Neural cell (in vitro differentiated cells): ENCODE measurements at regions not wholly inside any gene's neighbourhood (a gene's known extent, or its start where the extent isn't known, plus 50 kb on each side); places are given as distances from the start of the nearest gene placed in this dataset.

Experiments
- H2AFZ ChIP-seq: fragments of 200-600, 300-800 bp; sonication (generic), shearing (Covaris generic); 2 replicates; pipeline ENCODE4 v1.6.0; 2014; ENCODE audit warnings: low read depth, mild to moderate bottlenecking, antibody characterized with exemption, low read length, moderate library complexity
- H3F3A ChIP-seq: fragments of 200-600 bp; shearing (Covaris generic); 2 replicates; pipeline ENCODE4 v1.6.1; 2016; ENCODE audit warnings: mild to moderate bottlenecking, moderate library complexity, mixed read lengths, antibody characterized with exemption, low read length; ENCODE audit not compliant: insufficient read depth, poor library complexity, severe bottlenecking
- H3K27ac ChIP-seq: fragments of 200-600, 300-800 bp; sonication (generic), shearing (Covaris generic); 2 replicates; pipeline ENCODE4 v1.5.1; 2014; ENCODE audit warnings: mild to moderate bottlenecking, low read length, moderate library complexity
- H3K27me3 ChIP-seq: fragments of 300-800, 200-600 bp; sonication (generic), shearing (Covaris generic); 2 replicates; pipeline ENCODE4 v1.6.0; 2014; ENCODE audit warnings: mild to moderate bottlenecking, low read depth, low read length, moderate library complexity; ENCODE audit not compliant: insufficient read depth
- H3K36me3 ChIP-seq: fragments of 300-800, 200-600 bp; sonication (generic), shearing (Covaris generic); 2 replicates; pipeline ENCODE4 v1.5.1; 2014; ENCODE audit warnings: mild to moderate bottlenecking, antibody characterized with exemption, low read length, moderate library complexity; ENCODE audit not compliant: insufficient read depth
- H3K4me2 ChIP-seq: fragments of 300-800, 200-600 bp; sonication (generic), shearing (Covaris generic); 2 replicates; pipeline ENCODE4 v1.6.0; 2014; ENCODE audit warnings: mild to moderate bottlenecking, low read length
- H3K4me3 ChIP-seq: fragments of 300-800, 200-600 bp; sonication (generic), shearing (Covaris generic); 2 replicates; pipeline ENCODE4 v1.5.1; 2014; ENCODE audit warnings: mild to moderate bottlenecking, low read length, moderate library complexity
- H3K79me2 ChIP-seq: fragments of 200-600 bp; shearing (Covaris generic); replicated peaks from 2 replicates; pipeline ENCODE4 v1.6.0; 2014; ENCODE audit warnings: mild to moderate bottlenecking, low read length, moderate library complexity; ENCODE audit not compliant: insufficient read depth
- H3K9ac ChIP-seq: fragments of 300-800, 200-600 bp; sonication (generic), shearing (Covaris generic); 2 replicates; pipeline ENCODE4 v1.6.1; 2016; ENCODE audit warnings: mild to moderate bottlenecking, low read length, mixed read lengths
- H3K9me2 ChIP-seq: fragments of 200-600 bp; shearing (Covaris generic); 2 replicates; pipeline ENCODE4 v1.6.1; 2016; ENCODE audit warnings: mild to moderate bottlenecking, low read length, mixed read lengths; ENCODE audit not compliant: insufficient read depth
- H3K9me3 ChIP-seq: fragments of 200-600, 300-800 bp; sonication (generic), shearing (Covaris generic); 2 replicates; pipeline ENCODE4 v1.6.1; 2016; ENCODE audit warnings: mild to moderate bottlenecking, mixed run types, low read length, moderate library complexity, mixed read lengths
- H4K20me1 ChIP-seq: fragments of 200-600 bp; shearing (Covaris generic); 2 replicates; pipeline ENCODE4 v1.6.1; 2016; ENCODE audit warnings: mild to moderate bottlenecking, mixed run types; ENCODE audit not compliant: insufficient read depth
- EP300 ChIP-seq: fragments of 450-650 bp; conservative IDR thresholded peaks from 2 replicates; pipeline ENCODE4 v1.6.1; 2014; ENCODE audit warnings: antibody characterized with exemption, mild to moderate bottlenecking, moderate library complexity; ENCODE audit not compliant: poor library complexity, severe bottlenecking
- EZH2 ChIP-seq: fragments of 200-600, 300-800 bp; shearing (Covaris generic), sonication (generic); IDR thresholded peaks from 2 replicates; pipeline ENCODE4 v1.6.1; 2014; ENCODE audit warnings: antibody characterized with exemption, low read length, borderline replicate concordance, mild to moderate bottlenecking; ENCODE audit not compliant: insufficient read depth, poor library complexity, severe bottlenecking
- MXI1 ChIP-seq: fragments of 450-650 bp; conservative IDR thresholded peaks from 2 replicates; pipeline ENCODE4 v1.6.1; 2014; ENCODE audit warnings: antibody characterized with exemption, mild to moderate bottlenecking; ENCODE audit not compliant: poor library complexity, severe bottlenecking
- POLR2AphosphoS5 ChIP-seq: IDR thresholded peaks from 2 replicates; pipeline ENCODE4 v1.6.1; 2012
- RAD21 ChIP-seq: fragments of 450-650 bp; conservative IDR thresholded peaks from 2 replicates; pipeline ENCODE4 v1.6.1; 2014; ENCODE audit warnings: antibody characterized with exemption, mild to moderate bottlenecking, moderate library complexity
- TAF1 ChIP-seq: IDR thresholded peaks from 2 replicates; pipeline ENCODE4 v1.6.1; 2012; ENCODE audit warnings: low read depth
- TF ChIP-seq, protein P1 (sequence below): IDR thresholded peaks from 2 replicates; pipeline ENCODE4 v1.6.1; 2012; ENCODE audit warnings: borderline replicate concordance
- TF ChIP-seq, protein P2 (sequence below): fragments of 450-650 bp; IDR thresholded peaks from 2 replicates; pipeline ENCODE4 v1.5.1; 2014; ENCODE audit warnings: antibody characterized with exemption, mild to moderate bottlenecking, moderate library complexity; ENCODE audit not compliant: poor library complexity, severe bottlenecking

DNA sequence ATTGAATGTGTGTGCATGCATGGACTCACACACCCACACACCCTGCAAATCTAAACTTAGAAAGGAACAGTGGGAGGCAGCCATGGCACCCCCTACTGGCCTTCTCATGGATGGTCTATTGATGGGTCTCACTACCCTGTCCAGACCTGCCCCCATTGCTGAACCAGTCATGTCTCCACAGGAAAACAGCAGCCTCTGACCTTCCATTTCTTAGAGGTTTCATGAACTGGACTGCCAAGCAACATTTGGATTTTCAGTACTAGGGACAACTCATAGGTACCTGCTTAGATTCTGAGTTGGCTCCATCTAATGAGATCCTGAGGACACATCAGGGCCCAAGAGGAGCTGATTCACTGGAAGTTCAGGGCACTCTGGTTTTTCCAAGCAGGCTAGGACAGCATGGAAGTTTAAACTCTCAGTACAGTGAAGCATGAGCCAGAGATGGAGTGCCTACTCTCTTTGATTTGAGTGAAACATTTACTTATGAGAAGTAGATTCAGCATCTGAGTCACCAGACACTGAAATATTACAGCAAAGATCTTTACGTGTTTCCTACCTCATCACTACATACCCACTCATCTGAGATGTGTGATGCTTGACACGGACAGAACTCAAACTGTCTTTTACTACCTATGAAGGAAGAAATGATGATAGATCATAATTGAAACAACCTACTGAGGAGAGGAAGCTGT lies 98.9 kb upstream of the PLEKHG7 start:
- Histone ChIP-seq H3K9ac (no peak overlapping the region), H3K27me3 (no peaks in the 10 kb centered on the region), H4K20me1 (no peaks in the 10 kb centered on the region), H3K79me2 (no peaks in the 10 kb centered on the region), H3K4me3 (no peak overlapping the region), H3F3A (no peaks in the 10 kb centered on the region), H3K9me3 (peaks cover 3% of the 10 kb centered on the region), H2AFZ (no peak overlapping the region), H3K4me2 (no peak overlapping the region), H3K9me2 (no peaks in the 10 kb centered on the region), H3K36me3 (no peaks in the 10 kb centered on the region), H3K27ac (no peak overlapping the region)
- TF ChIP-seq TAF1, result no peak
- TF ChIP-seq EZH2, result no peak
- TF ChIP-seq RAD21, result no peak
- TF ChIP-seq, protein P1, sequence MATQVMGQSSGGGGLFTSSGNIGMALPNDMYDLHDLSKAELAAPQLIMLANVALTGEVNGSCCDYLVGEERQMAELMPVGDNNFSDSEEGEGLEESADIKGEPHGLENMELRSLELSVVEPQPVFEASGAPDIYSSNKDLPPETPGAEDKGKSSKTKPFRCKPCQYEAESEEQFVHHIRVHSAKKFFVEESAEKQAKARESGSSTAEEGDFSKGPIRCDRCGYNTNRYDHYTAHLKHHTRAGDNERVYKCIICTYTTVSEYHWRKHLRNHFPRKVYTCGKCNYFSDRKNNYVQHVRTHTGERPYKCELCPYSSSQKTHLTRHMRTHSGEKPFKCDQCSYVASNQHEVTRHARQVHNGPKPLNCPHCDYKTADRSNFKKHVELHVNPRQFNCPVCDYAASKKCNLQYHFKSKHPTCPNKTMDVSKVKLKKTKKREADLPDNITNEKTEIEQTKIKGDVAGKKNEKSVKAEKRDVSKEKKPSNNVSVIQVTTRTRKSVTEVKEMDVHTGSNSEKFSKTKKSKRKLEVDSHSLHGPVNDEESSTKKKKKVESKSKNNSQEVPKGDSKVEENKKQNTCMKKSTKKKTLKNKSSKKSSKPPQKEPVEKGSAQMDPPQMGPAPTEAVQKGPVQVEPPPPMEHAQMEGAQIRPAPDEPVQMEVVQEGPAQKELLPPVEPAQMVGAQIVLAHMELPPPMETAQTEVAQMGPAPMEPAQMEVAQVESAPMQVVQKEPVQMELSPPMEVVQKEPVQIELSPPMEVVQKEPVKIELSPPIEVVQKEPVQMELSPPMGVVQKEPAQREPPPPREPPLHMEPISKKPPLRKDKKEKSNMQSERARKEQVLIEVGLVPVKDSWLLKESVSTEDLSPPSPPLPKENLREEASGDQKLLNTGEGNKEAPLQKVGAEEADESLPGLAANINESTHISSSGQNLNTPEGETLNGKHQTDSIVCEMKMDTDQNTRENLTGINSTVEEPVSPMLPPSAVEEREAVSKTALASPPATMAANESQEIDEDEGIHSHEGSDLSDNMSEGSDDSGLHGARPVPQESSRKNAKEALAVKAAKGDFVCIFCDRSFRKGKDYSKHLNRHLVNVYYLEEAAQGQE, result no peak
- no peak for TF ChIP-seq MXI1
- TF ChIP-seq, protein P2, sequence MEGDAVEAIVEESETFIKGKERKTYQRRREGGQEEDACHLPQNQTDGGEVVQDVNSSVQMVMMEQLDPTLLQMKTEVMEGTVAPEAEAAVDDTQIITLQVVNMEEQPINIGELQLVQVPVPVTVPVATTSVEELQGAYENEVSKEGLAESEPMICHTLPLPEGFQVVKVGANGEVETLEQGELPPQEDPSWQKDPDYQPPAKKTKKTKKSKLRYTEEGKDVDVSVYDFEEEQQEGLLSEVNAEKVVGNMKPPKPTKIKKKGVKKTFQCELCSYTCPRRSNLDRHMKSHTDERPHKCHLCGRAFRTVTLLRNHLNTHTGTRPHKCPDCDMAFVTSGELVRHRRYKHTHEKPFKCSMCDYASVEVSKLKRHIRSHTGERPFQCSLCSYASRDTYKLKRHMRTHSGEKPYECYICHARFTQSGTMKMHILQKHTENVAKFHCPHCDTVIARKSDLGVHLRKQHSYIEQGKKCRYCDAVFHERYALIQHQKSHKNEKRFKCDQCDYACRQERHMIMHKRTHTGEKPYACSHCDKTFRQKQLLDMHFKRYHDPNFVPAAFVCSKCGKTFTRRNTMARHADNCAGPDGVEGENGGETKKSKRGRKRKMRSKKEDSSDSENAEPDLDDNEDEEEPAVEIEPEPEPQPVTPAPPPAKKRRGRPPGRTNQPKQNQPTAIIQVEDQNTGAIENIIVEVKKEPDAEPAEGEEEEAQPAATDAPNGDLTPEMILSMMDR, result no peak

DNA sequence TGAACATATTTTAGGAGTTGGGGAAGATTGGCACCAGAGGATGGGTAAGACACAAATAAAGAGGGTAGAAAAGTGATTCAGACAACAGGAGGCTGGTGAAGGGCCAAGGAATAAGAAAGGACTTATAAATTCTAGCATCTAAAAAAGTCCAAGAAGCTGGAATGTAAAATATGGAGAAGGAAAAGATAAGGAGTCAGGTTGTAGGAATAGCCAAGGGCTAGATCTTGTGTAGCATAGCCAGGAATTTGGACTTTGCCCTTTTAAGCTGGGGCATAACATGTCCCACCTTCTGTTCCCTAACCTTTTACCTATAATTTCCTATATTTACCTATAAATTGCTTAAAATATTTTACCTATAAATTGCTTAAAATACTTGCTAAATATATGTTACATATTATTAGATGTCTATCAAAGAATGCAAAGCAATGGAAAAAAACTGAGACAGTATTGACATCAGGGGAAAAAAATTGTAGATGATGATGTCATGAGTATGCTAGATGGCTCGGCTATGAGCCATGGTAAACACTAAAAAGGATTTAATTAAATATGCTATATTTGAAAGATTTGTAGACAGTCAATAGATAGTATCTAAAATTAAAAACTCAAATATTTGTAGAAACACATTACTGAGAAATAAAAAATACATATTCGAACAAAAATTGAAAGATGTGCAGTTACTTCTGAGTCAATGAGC lies 99.7 kb upstream of the PLEKHG7 start:
- no peak overlapping the region for H3K27ac ChIP-seq
- no peaks in the 10 kb centered on the region for H3K36me3 ChIP-seq
- no peaks in the 10 kb centered on the region for H3F3A ChIP-seq
- H3K9ac ChIP-seq, result no peak overlapping the region
- H3K9me2 ChIP-seq, result no peaks in the 10 kb centered on the region
- H3K27me3 ChIP-seq, result no peaks in the 10 kb centered on the region
- no peaks in the 10 kb centered on the region for H3K79me2 ChIP-seq
- H3K4me3 ChIP-seq, result no peak overlapping the region
- H3K4me2 ChIP-seq, result no peak overlapping the region
- no peak for TF ChIP-seq MXI1
- no peak for TF ChIP-seq POLR2AphosphoS5
- no peak for TF ChIP-seq TAF1
- no peak for TF ChIP-seq EP300
- no peak for TF ChIP-seq EZH2
- H2AFZ ChIP-seq, result no peak overlapping the region
- no peaks in the 10 kb centered on the region for H4K20me1 ChIP-seq
- peaks cover 3% of the 10 kb centered on the region for H3K9me3 ChIP-seq
